MM.1S (cell line): ENCODE measurements at regions not wholly inside any gene's neighbourhood (a gene's known extent, or its start where the extent isn't known, plus 50 kb on each side); places are given as distances from the start of the nearest gene placed in this dataset.

Experiments
- DNase-seq: peaks from one replicate; pipeline ENCODE4 v3.0.0-alpha.2; 2015
- H2AFZ ChIP-seq: fragments of 300-600 bp; sonication (generic); 2 replicates; pipeline ENCODE4 v1.6.0; 2016; ENCODE audit warnings: antibody characterized with exemption, low read length
- H3F3A ChIP-seq: fragments of 300-600 bp; sonication (generic); 2 replicates; pipeline ENCODE4 v1.6.1; 2016; ENCODE audit warnings: mild to moderate bottlenecking, antibody characterized with exemption, low read length, moderate library complexity, mixed read lengths; ENCODE audit not compliant: insufficient read depth
- H3K27ac ChIP-seq: fragments of 300-600 bp; sonication (generic); 2 replicates; pipeline ENCODE4 v1.5.1; 2016; ENCODE audit warnings: mild to moderate bottlenecking, low read length
- H3K27me3 ChIP-seq: fragments of 300-600 bp; sonication (generic); replicated peaks from 2 replicates; pipeline ENCODE4 v1.6.0; 2016; ENCODE audit warnings: low read length; ENCODE audit not compliant: insufficient read depth
- H3K36me3 ChIP-seq: fragments of 300-600 bp; sonication (generic); replicated peaks from 2 replicates; pipeline ENCODE4 v1.6.1; 2016; ENCODE audit warnings: mild to moderate bottlenecking, low read length, mixed read lengths; ENCODE audit not compliant: insufficient read depth
- H3K4me1 ChIP-seq: fragments of 300-600 bp; sonication (generic); 2 replicates; pipeline ENCODE4 v1.6.1; 2016; ENCODE audit warnings: low read length, mixed read lengths
- H3K4me2 ChIP-seq: fragments of 300-600 bp; sonication (generic); 2 replicates; pipeline ENCODE4 v1.6.0; 2016; ENCODE audit warnings: low read depth, low read length
- H3K4me3 ChIP-seq: fragments of 300-600 bp; sonication (generic); 2 replicates; pipeline ENCODE4 v1.5.1; 2016; ENCODE audit warnings: low read length, mixed read lengths
- H3K79me2 ChIP-seq: fragments of 300-600 bp; sonication (generic); 2 replicates; pipeline ENCODE4 v1.6.1; 2016; ENCODE audit warnings: mixed run types, low read length, mixed read lengths
- H3K9ac ChIP-seq: fragments of 300-600 bp; sonication (generic); 2 replicates; pipeline ENCODE4 v1.6.1; 2016; ENCODE audit warnings: low read length, mixed read lengths
- H3K9me2 ChIP-seq: fragments of 300-600 bp; sonication (generic); replicated peaks from 2 replicates; pipeline ENCODE4 v1.6.1; 2016; ENCODE audit warnings: mild to moderate bottlenecking, low read length, mixed read lengths; ENCODE audit not compliant: insufficient read depth
- H3K9me3 ChIP-seq: fragments of 300-600 bp; sonication (generic); replicated peaks from 2 replicates; pipeline ENCODE4 v1.6.1; 2016; ENCODE audit warnings: mild to moderate bottlenecking, low read length, mixed read lengths; ENCODE audit not compliant: insufficient read depth
- H4K20me1 ChIP-seq: fragments of 300-600 bp; sonication (generic); 2 replicates; pipeline ENCODE4 v1.6.1; 2016; ENCODE audit warnings: mild to moderate bottlenecking, low read length, moderate library complexity, mixed read lengths; ENCODE audit not compliant: insufficient read depth
- CTCF ChIP-seq: fragments of 300-600 bp; sonication (generic); IDR thresholded peaks from 2 replicates; pipeline ENCODE4 v1.5.1; 2016; ENCODE audit warnings: antibody characterized with exemption, low read length, mixed read lengths
- EZH2 ChIP-seq: fragments of 300-600 bp; sonication (generic); optimal IDR thresholded peaks from 2 replicates; pipeline ENCODE3; 2017; ENCODE audit warnings: low read depth, mild to moderate bottlenecking, antibody characterized with exemption, low read length, mixed read lengths
- EZH2phosphoT487 ChIP-seq: fragments of 300-600 bp; sonication (generic); IDR thresholded peaks from 2 replicates; pipeline ENCODE4 v1.6.1; 2018; ENCODE audit warnings: antibody characterized with exemption, low read length

- Histone ChIP-seq H2AFZ (no peak overlapping the region), H3K79me2 (no peaks in the 10 kb centered on the region), H3F3A (no peaks in the 10 kb centered on the region), H3K4me1 (no peaks in the 10 kb centered on the region), H3K9ac (no peak overlapping the region), H3K9me3 (no peaks in the 10 kb centered on the region), H3K4me3 (no peak overlapping the region), H3K27me3 (no peaks in the 10 kb centered on the region), H3K36me3 (no peaks in the 10 kb centered on the region), H4K20me1 (no peaks in the 10 kb centered on the region), H3K4me2 (no peak overlapping the region), H3K9me2 (no peaks in the 10 kb centered on the region), H3K27ac (no peak overlapping the region)
- no peak for TF ChIP-seq EZH2phosphoT487
- peak; percentile 43 for DNase-seq
Measured at GRCh38 chr11:26219183-26220117, 112.5 kb upstream of the ANO3 start.

- Histone ChIP-seq H3F3A (peaks cover 12% of the 10 kb centered on the region), H2AFZ (no peak overlapping the region), H3K4me2 (no peak overlapping the region), H3K27me3 (no peaks in the 10 kb centered on the region), H3K79me2 (no peaks in the 10 kb centered on the region), H3K9ac (no peak overlapping the region), H3K4me1 (peaks cover 28% of the 10 kb centered on the region), H3K36me3 (no peaks in the 10 kb centered on the region), H3K9me2 (no peaks in the 10 kb centered on the region), H4K20me1 (no peaks in the 10 kb centered on the region), H3K9me3 (no peaks in the 10 kb centered on the region), H3K4me3 (no peak overlapping the region), H3K27ac (no peak overlapping the region)
- no peak for TF ChIP-seq EZH2
- no peak for TF ChIP-seq CTCF
- no peak for TF ChIP-seq EZH2phosphoT487
- DNase-seq: no peak
Measured at GRCh38 chr11:26225646-26226045, 106.3 kb upstream of the ANO3 start.

GRCh38 chr11:26227301-26227746 lies 104.6 kb upstream of the ANO3 start:
- Histone ChIP-seq H2AFZ (peak overlapping the region; percentile 43; the same call in 1 of the 2 replicates), H3K9ac (peak overlapping the region; percentile 48), H3K27ac (peak overlapping the region; percentile 80), H3K9me2 (no peaks in the 10 kb centered on the region), H4K20me1 (no peaks in the 10 kb centered on the region), H3K27me3 (no peaks in the 10 kb centered on the region), H3K9me3 (no peaks in the 10 kb centered on the region), H3F3A (peaks cover 12% of the 10 kb centered on the region), H3K4me1 (peaks cover 28% of the 10 kb centered on the region), H3K36me3 (no peaks in the 10 kb centered on the region), H3K4me3 (peak overlapping the region; percentile 48), H3K4me2 (peak overlapping the region; percentile 79), H3K79me2 (no peaks in the 10 kb centered on the region)
- DNase-seq: peak; percentile 82
- TF ChIP-seq CTCF: peak; percentile 72
- TF ChIP-seq EZH2: no peak
